ENCODE measurements at regions not wholly inside any gene's neighbourhood (a gene's known extent, or its start where the extent isn't known, plus 50 kb on each side); places are given as distances from the start of the nearest gene placed in this dataset.

GRCh38 chrX:121102101-121102500, 54.7 kb downstream of the GLUD2 start:
- no peak overlapping the region for H3K4me3 ChIP-seq (replicated peaks in 1 of 3)
- TF ChIP-seq POLR2A (IDR thresholded peaks at IDR 0.05), result no peak
- no peak for TF ChIP-seq CTCF (IDR thresholded peaks at IDR 0.05)
- no peaks in the 10 kb centered on the region for H3K27me3 ChIP-seq
- intact Hi-C loops (cut with DNase I), result no loop called here
- H3K4me1 ChIP-seq, result no peaks in the 10 kb centered on the region
- H3K36me3 ChIP-seq, result no peaks in the 10 kb centered on the region
- no peak overlapping the region for H3K27ac ChIP-seq
- no peaks in the 10 kb centered on the region for H3K9me3 ChIP-seq
- DNase-seq, result no peak

DNA sequence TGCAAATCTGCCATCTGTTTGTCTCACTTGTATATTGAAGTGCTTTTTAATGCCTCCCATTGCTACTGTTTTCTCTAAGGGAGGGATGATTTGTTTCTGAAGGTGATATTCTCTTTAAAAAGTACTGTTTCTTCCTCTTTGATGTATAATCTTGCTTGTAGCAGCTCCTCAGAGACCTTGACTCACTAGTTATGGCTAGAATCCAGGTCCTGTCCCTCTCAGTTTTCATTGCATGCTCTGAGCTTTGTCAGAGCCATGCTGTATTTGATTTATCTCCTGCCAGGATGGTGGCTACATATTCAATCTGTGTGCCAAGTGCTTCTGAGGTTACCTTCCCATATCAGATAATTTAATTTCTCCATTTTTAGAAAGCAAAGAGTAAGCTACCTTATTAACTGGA, 56.0 kb downstream of the GLUD2 start:
- intact Hi-C loops (cut with DNase I), result no loop called here
- H3K4me3 ChIP-seq (replicated peaks in 1 of 3), result no peak overlapping the region
- H3K27ac ChIP-seq, result no peak overlapping the region
- H3K9me3 ChIP-seq, result no peaks in the 10 kb centered on the region
- no peaks in the 10 kb centered on the region for H3K27me3 ChIP-seq
- no peak for DNase-seq
- H3K36me3 ChIP-seq, result no peaks in the 10 kb centered on the region
- TF ChIP-seq CTCF (IDR thresholded peaks at IDR 0.05) (no peak), POLR2A (IDR thresholded peaks at IDR 0.05) (no peak)
- H3K4me1 ChIP-seq, result no peaks in the 10 kb centered on the region

DNA sequence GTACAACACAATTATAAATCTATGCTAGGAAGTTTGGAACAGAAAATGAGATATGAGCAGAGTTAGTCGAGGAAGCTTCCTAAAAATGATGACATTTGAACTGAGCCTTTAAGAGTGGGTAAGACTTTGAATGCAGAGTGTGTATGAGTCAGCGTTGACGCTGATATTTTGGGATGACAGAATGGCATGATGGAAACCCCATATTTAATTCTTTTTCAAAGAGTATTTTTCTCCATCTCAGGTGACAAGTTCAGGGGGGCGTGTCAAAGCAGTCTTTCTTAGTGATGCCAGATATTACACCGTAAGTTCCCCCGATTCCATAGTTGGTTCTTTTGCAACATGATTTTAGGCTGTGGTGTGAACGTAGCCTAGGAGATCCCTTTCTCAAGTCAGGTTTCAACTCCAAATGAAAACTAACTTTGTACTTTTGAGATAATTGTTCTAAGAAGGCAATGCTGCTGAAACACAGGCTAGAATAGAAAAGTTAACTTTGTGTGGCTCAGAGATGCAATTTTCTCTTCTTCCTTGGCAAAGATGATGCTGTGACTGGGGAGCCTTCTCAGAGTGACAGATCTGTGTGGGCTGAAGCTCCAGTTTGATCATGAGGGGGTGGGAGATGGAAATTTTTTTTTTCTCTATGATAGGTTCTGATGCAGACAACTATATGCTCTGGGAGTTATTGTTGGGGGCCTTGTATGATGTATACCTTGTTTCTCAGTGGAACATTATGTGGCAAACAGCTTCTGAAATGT, 59.2 kb downstream of the GLUD2 start:
- H3K36me3 ChIP-seq, result no peaks in the 10 kb centered on the region
- H3K9me3 ChIP-seq, result no peaks in the 10 kb centered on the region
- no peak for TF ChIP-seq CTCF (IDR thresholded peaks at IDR 0.05)
- TF ChIP-seq POLR2A (IDR thresholded peaks at IDR 0.05), result no peak
- intact Hi-C loops (cut with DNase I), result no loop called here
- WGBS, 2 donors, result 82 to 91% methylated on average over 7 of the region's 7 CpGs
- H3K4me3 ChIP-seq (replicated peaks in 1 of 3), result no peak overlapping the region
- H3K27ac ChIP-seq, result no peak overlapping the region
- DNase-seq, result no peak
- H3K27me3 ChIP-seq, result no peaks in the 10 kb centered on the region
- H3K4me1 ChIP-seq, result no peaks in the 10 kb centered on the region

- no peaks in the 10 kb centered on the region for H3K4me1 ChIP-seq
- no peak overlapping the region for H3K27ac ChIP-seq
- no peak for DNase-seq
- H3K27me3 ChIP-seq, result no peaks in the 10 kb centered on the region
- no peak for TF ChIP-seq POLR2A (IDR thresholded peaks at IDR 0.05)
- H3K4me3 ChIP-seq (replicated peaks in 1 of 3), result no peak overlapping the region
- H3K36me3 ChIP-seq, result no peaks in the 10 kb centered on the region
- no peaks in the 10 kb centered on the region for H3K9me3 ChIP-seq
- intact Hi-C loops (cut with DNase I), result no loop called here
- 43 to 64% methylated on average over 1 of the region's 2 CpGs for WGBS, 2 donors
Observed at GRCh38 chrX:121109986-121110385, 62.6 kb downstream of the GLUD2 start.

DNA sequence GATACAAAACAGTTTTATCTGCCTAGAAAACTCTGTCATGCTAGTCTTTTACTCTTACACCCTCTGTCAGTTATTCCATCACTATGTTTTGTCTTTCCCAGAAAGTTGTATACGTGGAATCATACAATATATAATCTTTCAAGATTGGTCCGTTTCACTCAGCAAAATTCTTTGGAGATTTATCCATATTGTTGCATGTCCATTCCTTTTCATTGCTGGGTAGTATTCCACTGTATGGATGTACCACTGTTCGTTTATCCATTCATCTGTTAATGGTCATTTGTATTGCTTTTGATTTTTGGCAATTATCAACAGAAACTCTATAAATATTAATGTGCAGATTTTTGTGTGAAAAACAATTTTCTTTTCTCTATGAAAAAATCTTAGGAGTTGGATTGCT, 63.1 kb downstream of the GLUD2 start:
- Histone ChIP-seq H3K9me3 (no peaks in the 10 kb centered on the region), H3K27me3 (no peaks in the 10 kb centered on the region), H3K27ac (no peak overlapping the region), H3K4me1 (no peaks in the 10 kb centered on the region), H3K4me3 (replicated peaks in 1 of 3) (no peak overlapping the region), H3K36me3 (no peaks in the 10 kb centered on the region)
- 83 to 90% methylated on average over 3 of the region's 3 CpGs for WGBS, 2 donors
- no peak for TF ChIP-seq POLR2A (IDR thresholded peaks at IDR 0.05)
- no peak for TF ChIP-seq CTCF (IDR thresholded peaks at IDR 0.05)
- intact Hi-C loops (cut with DNase I), result no loop called here
- DNase-seq, result no peak

Data from thyroid gland (tissue), 4 donors.